HEK293T (cell line): ENCODE measurements at regions not wholly inside any gene's neighbourhood (a gene's known extent, or its start where the extent isn't known, plus 50 kb on each side); places are given as distances from the start of the nearest gene placed in this dataset.

Source experiments
- CTCF ChIA-PET: fragments of 350-600 bp; formaldehyde crosslinking; extraction: SDS; loops from one replicate; lab custom pipeline; 2021; ENCODE audit warnings: antibody characterized with exemption, inconsistent platforms; lab: Yijun Ruan, JAX
- POLR2A ChIA-PET: fragments of 350-600 bp; formaldehyde crosslinking; extraction: SDS; loops from one replicate; lab custom pipeline; 2020; ENCODE audit warnings: antibody characterized with exemption, inconsistent platforms; lab: Yijun Ruan, JAX
- DNase-seq: peaks from one replicate; pipeline ENCODE4 v3.0.0; 2012; ENCODE audit warnings: mixed read lengths; ENCODE audit errors: extremely low spot score
- ARNT ChIP-seq: fragments of 450-650 bp; IDR thresholded peaks from 2 replicates; pipeline ENCODE4 v1.6.1; 2017; ENCODE audit warnings: mild to moderate bottlenecking
- BHLHE40 ChIP-seq: fragments of 450-650 bp; IDR thresholded peaks from 2 replicates; pipeline ENCODE4 v1.6.1; 2016; ENCODE audit warnings: mild to moderate bottlenecking, moderate library complexity, borderline replicate concordance
- CTBP1 ChIP-seq: fragments of 450-650 bp; IDR thresholded peaks from 2 replicates; pipeline ENCODE4 v1.6.1; 2016; ENCODE audit warnings: borderline replicate concordance
- ELF4 ChIP-seq: fragments of 450-650 bp; IDR thresholded peaks from 2 replicates; pipeline ENCODE4 v1.6.1; 2017; ENCODE audit warnings: antibody characterized with exemption
- FOXA1 ChIP-seq: fragments of 450-650 bp; IDR thresholded peaks from 2 replicates; pipeline ENCODE4 v1.6.1; 2016; ENCODE audit warnings: mild to moderate bottlenecking
- FOXK2 ChIP-seq: fragments of 450-650 bp; IDR thresholded peaks from 2 replicates; pipeline ENCODE4 v1.6.1; 2016; ENCODE audit warnings: mild to moderate bottlenecking
- FOXM1 ChIP-seq: fragments of 450-650 bp; IDR thresholded peaks from 2 replicates; pipeline ENCODE4 v1.6.1; 2017; ENCODE audit warnings: mild to moderate bottlenecking, borderline replicate concordance
- HDGF ChIP-seq: fragments of 450-650 bp; IDR thresholded peaks from 2 replicates; pipeline ENCODE4 v1.6.1; 2017; ENCODE audit warnings: antibody characterized with exemption, borderline replicate concordance
- L3MBTL2 ChIP-seq: fragments of 450-650 bp; conservative IDR thresholded peaks from 2 replicates; pipeline ENCODE4 v1.6.1; 2016; ENCODE audit warnings: mild to moderate bottlenecking
- LEF1 ChIP-seq: fragments of 450-650 bp; IDR thresholded peaks from 2 replicates; pipeline ENCODE4 v1.6.1; 2017; ENCODE audit warnings: mild to moderate bottlenecking, borderline replicate concordance
- NFRKB ChIP-seq: fragments of 450-650 bp; IDR thresholded peaks from 2 replicates; pipeline ENCODE4 v1.6.1; 2016; ENCODE audit warnings: mild to moderate bottlenecking, moderate library complexity
- PKNOX1 ChIP-seq: fragments of 450-650 bp; IDR thresholded peaks from 2 replicates; pipeline ENCODE4 v1.6.1; 2016
- SP1 ChIP-seq: fragments of 450-650 bp; IDR thresholded peaks from 2 replicates; pipeline ENCODE4 v1.6.1; 2017
- SUZ12 ChIP-seq: fragments of 450-650 bp; IDR thresholded peaks from 2 replicates; pipeline ENCODE4 v1.6.1; 2016; ENCODE audit warnings: mild to moderate bottlenecking
- TARDBP ChIP-seq: fragments of 450-650 bp; IDR thresholded peaks from 2 replicates; pipeline ENCODE4 v1.6.1; 2016
- ZNF384 ChIP-seq: fragments of 450-650 bp; IDR thresholded peaks from 2 replicates; pipeline ENCODE4 v1.6.1; 2016

- CTCF ChIA-PET: no interaction called here
- TF ChIP-seq FOXA1 (no peak), ELF4 (no peak), BHLHE40 (no peak), NFRKB (no peak)
- no peak for DNase-seq
- POLR2A ChIA-PET: no interaction called here
Observed at GRCh38 chr2:147311058-147311430, 533.8 kb upstream of the ACVR2A start.

GRCh38 chr2:147310335-147311057 is 534.3 kb upstream of the ACVR2A start:
- CTCF ChIA-PET: no interaction called here
- POLR2A ChIA-PET: no interaction called here

GRCh38 chr2:147297820-147298219 is 547.0 kb upstream of the ACVR2A start:
- ChIA-PET CTCF (interaction anchor here (0.7 kb wide), 1 partner anchor 370 kb away, joined by 3 read pairs; no protein-coding TSS in a partner anchor), POLR2A (no interaction called here)
- DNase-seq: no peak
- TF ChIP-seq ARNT: no peak
- TF ChIP-seq PKNOX1: no peak
- TF ChIP-seq L3MBTL2: no peak
- no peak for TF ChIP-seq FOXA1
- TF ChIP-seq LEF1: no peak
- TF ChIP-seq ZNF384: no peak
- TF ChIP-seq CTBP1: no peak
- TF ChIP-seq SP1: no peak
- no peak for TF ChIP-seq HDGF
- no peak for TF ChIP-seq FOXM1
- no peak for TF ChIP-seq TARDBP
- no peak for TF ChIP-seq NFRKB
- TF ChIP-seq FOXK2: no peak
- no peak for TF ChIP-seq BHLHE40
- no peak for TF ChIP-seq ELF4
- no peak for TF ChIP-seq SUZ12

More at GRCh38 chr2:147310335-147311057, 534.3 kb upstream of the ACVR2A start:
- DNase-seq: no peak
- no peak for TF ChIP-seq PKNOX1
- no peak for TF ChIP-seq ARNT
- TF ChIP-seq ELF4: no peak
- no peak for TF ChIP-seq BHLHE40
- no peak for TF ChIP-seq HDGF
- TF ChIP-seq SP1: no peak
- TF ChIP-seq FOXM1: no peak
- TF ChIP-seq FOXA1: no peak
- TF ChIP-seq FOXK2: no peak
- no peak for TF ChIP-seq L3MBTL2
- no peak for TF ChIP-seq ZNF384
- no peak for TF ChIP-seq TARDBP
- TF ChIP-seq LEF1: no peak
- no peak for TF ChIP-seq SUZ12
- TF ChIP-seq NFRKB: no peak
- no peak for TF ChIP-seq CTBP1

GRCh38 chr2:147294825-147295392 is 549.9 kb upstream of the ACVR2A start:
- POLR2A ChIA-PET: no interaction called here
- TF ChIP-seq FOXM1 (no peak), TARDBP (no peak), FOXA1 (no peak), ARNT (no peak)
- CTCF ChIA-PET: no interaction called here
- no peak for DNase-seq

GRCh38 chr2:147293991-147294824 is 550.6 kb upstream of the ACVR2A start:
- ChIA-PET CTCF (no interaction called here), POLR2A (no interaction called here)
- TF ChIP-seq CTBP1 (no peak), ZNF384 (no peak), PKNOX1 (no peak), FOXA1 (no peak), BHLHE40 (no peak), FOXM1 (no peak), TARDBP (no peak), HDGF (no peak), L3MBTL2 (no peak)
- no peak for DNase-seq

GRCh38 chr2:147288131-147288530 is 556.7 kb upstream of the ACVR2A start:
- POLR2A ChIA-PET: no interaction called here
- CTCF ChIA-PET: no interaction called here
- DNase-seq: no peak
- TF ChIP-seq FOXK2: no peak
- no peak for TF ChIP-seq ELF4
- no peak for TF ChIP-seq BHLHE40
- no peak for TF ChIP-seq ZNF384
- no peak for TF ChIP-seq ARNT
- TF ChIP-seq L3MBTL2: no peak
